Activated CD8-positive, alpha-beta T cell treated with anti-CD3 and anti-CD28 coated beads for 36 hours (primary cell): ENCODE measurements at regions not wholly inside any gene's neighbourhood (a gene's known extent, or its start where the extent isn't known, plus 50 kb on each side); places are given as distances from the start of the nearest gene placed in this dataset.

ENCODE experiments used
- ATAC-seq: fragments of 200-7000 bp; cut with Tn5 transposase; one replicate; pipeline ENCODE4 v1.10.0; 2021; ENCODE audit warnings: mild to moderate bottlenecking, moderate library complexity
- CTCF ChIA-PET: fragments of 350-600 bp; sonication (Branson Sonifier 250); formaldehyde crosslinking; loops from one replicate; lab custom pipeline; 2021; ENCODE audit warnings: antibody characterized with exemption; lab: Charles Lee
- POLR2A ChIA-PET: fragments of 350-600 bp; sonication (Branson Sonifier 250); formaldehyde crosslinking; loops from one replicate; lab custom pipeline; 2021; ENCODE audit warnings: antibody characterized with exemption; lab: Charles Lee
- DNase-seq: peaks from one replicate; pipeline ENCODE4 v3.0.0-alpha.2; 2020
- H3K27ac Mint-ChIP-seq: one replicate; pipeline ENCODE4 v1.8.0; 2021; ENCODE audit warnings: mild to moderate bottlenecking, mixed read lengths
- H3K27me3 Mint-ChIP-seq: one replicate; pipeline ENCODE4 v1.8.0; 2021; ENCODE audit warnings: mixed read lengths
- H3K36me3 Mint-ChIP-seq: one replicate; pipeline ENCODE4 v1.8.0; 2021; ENCODE audit warnings: low read depth, mixed read lengths
- H3K4me1 Mint-ChIP-seq: one replicate; pipeline ENCODE4 v1.8.0; 2021; ENCODE audit warnings: low read depth, mixed read lengths
- H3K4me3 Mint-ChIP-seq: one replicate; pipeline ENCODE4 v1.8.0; 2021; ENCODE audit warnings: mild to moderate bottlenecking, moderate library complexity, mixed read lengths
- H3K9me3 Mint-ChIP-seq: one replicate; pipeline ENCODE4 v1.8.0; 2021; ENCODE audit warnings: mixed read lengths
- intact Hi-C: fragments of 100-400 bp; cut with micrococcal nuclease; formaldehyde crosslinking; loops from one replicate; pipeline ENCODE4 v1.10.0; 2022
- TF ChIP-seq, protein P1 (sequence below): fragments of 200-600 bp; IDR thresholded peaks from one replicate; pipeline ENCODE4 v1.8.0; 2022; ENCODE audit warnings: antibody characterized with exemption, mild to moderate bottlenecking

- POLR2A ChIA-PET, result no interaction called here
Observed at GRCh38 chr11:40010011-40010410, 1449.4 kb downstream of the LRRC4C start.

GRCh38 chr11:39992551-39992950, 1466.9 kb downstream of the LRRC4C start:
- TF ChIP-seq, protein P1, sequence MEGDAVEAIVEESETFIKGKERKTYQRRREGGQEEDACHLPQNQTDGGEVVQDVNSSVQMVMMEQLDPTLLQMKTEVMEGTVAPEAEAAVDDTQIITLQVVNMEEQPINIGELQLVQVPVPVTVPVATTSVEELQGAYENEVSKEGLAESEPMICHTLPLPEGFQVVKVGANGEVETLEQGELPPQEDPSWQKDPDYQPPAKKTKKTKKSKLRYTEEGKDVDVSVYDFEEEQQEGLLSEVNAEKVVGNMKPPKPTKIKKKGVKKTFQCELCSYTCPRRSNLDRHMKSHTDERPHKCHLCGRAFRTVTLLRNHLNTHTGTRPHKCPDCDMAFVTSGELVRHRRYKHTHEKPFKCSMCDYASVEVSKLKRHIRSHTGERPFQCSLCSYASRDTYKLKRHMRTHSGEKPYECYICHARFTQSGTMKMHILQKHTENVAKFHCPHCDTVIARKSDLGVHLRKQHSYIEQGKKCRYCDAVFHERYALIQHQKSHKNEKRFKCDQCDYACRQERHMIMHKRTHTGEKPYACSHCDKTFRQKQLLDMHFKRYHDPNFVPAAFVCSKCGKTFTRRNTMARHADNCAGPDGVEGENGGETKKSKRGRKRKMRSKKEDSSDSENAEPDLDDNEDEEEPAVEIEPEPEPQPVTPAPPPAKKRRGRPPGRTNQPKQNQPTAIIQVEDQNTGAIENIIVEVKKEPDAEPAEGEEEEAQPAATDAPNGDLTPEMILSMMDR, result no peak
- H3K4me3 Mint-ChIP-seq, result no peak overlapping the region
- CTCF ChIA-PET, result no interaction called here
- H3K4me1 Mint-ChIP-seq, result no peaks in the 10 kb centered on the region
- ATAC-seq (no peak), DNase-seq (no peak)
- no peaks in the 10 kb centered on the region for H3K36me3 Mint-ChIP-seq
- POLR2A ChIA-PET, result no interaction called here
- no peak overlapping the region for H3K27ac Mint-ChIP-seq
- intact Hi-C loops, result no loop called here
- H3K9me3 Mint-ChIP-seq, result peaks cover 20% of the 10 kb centered on the region
- H3K27me3 Mint-ChIP-seq, result no peaks in the 10 kb centered on the region

More at GRCh38 chr11:40010011-40010410, 1449.4 kb downstream of the LRRC4C start:
- peaks cover 4% of the 10 kb centered on the region for H3K9me3 Mint-ChIP-seq
- no peak overlapping the region for H3K27ac Mint-ChIP-seq
- TF ChIP-seq, protein P1, result no peak
- CTCF ChIA-PET, result no interaction called here
- intact Hi-C loops, result no loop called here
- H3K4me3 Mint-ChIP-seq, result no peak overlapping the region
- no peaks in the 10 kb centered on the region for H3K27me3 Mint-ChIP-seq
- H3K4me1 Mint-ChIP-seq, result no peaks in the 10 kb centered on the region
- DNase-seq, result no peak
- ATAC-seq, result no peak
- no peaks in the 10 kb centered on the region for H3K36me3 Mint-ChIP-seq

DNA sequence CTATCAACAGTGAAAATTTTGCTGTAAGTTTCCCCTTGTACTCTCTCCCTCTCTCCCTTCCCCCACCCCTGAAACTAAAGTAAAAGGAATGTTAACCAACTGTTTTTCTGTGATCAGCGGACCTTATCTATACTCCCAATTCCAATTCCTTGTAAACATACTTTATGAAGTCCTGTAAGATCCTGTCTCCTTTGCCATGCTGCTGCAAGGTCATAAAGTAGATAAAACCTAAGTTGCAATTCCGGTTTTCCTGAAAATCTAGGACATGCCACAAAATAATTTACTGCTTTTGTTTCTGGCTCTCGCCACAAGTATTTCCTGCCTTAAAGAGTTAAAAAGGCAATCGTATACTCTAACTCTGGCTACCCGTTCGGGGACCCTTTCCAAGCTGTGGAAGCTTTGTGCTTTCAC, 1469.0 kb downstream of the LRRC4C start:
- Mint-ChIP-seq H3K9me3 (peaks cover 33% of the 10 kb centered on the region), H3K4me3 (no peak overlapping the region), H3K27me3 (no peaks in the 10 kb centered on the region), H3K27ac (no peak overlapping the region), H3K36me3 (no peaks in the 10 kb centered on the region), H3K4me1 (no peaks in the 10 kb centered on the region)
- ChIA-PET CTCF (no interaction called here), POLR2A (no interaction called here)
- TF ChIP-seq, protein P1, result no peak
- DNase-seq, result no peak
- no peak for ATAC-seq
- intact Hi-C loops, result no loop called here

DNA sequence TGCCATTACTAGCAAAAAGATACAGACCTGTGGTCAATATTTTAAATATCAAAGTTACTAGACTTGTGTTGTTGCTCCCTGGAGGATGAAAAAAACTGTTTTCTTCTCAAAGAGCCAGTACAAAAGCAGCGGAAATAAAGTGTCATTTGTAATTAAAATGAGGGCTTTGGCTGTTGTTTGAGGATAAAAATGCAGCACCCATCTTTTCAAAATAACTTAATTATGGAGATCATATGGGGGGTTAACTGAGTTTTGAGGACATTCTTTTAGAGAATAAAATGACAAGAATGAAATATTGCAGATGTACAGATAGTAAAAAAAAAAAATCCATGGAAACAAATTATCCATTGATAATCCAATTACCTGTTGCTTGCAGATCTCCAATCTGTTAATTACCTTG, 1484.4 kb downstream of the LRRC4C start:
- Mint-ChIP-seq H3K9me3 (peaks cover 6% of the 10 kb centered on the region), H3K4me1 (no peaks in the 10 kb centered on the region), H3K4me3 (no peak overlapping the region), H3K27ac (no peak overlapping the region), H3K36me3 (no peaks in the 10 kb centered on the region), H3K27me3 (no peaks in the 10 kb centered on the region)
- intact Hi-C loops, result no loop called here
- TF ChIP-seq, protein P1, result no peak
- ChIA-PET CTCF (no interaction called here), POLR2A (no interaction called here)
- ATAC-seq (no peak), DNase-seq (no peak)

DNA sequence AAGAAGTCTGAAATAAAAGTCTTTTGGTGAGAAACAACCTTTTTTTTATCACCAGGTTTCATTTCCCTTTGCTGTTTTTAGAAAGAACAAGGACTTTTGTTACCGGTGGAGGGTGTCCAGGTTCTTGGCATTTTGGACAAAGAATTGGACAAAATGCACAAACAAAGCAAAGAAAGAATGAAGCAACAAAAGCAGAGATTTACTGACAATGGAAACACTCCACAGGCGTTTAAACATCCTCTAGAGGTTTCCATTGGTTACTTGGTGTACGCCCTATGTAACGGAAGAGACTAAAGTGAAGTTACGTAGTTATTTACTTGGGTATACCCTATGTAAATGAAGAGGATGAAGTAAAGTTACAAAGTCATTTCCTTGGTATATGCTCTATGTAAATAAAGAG, 1487.0 kb downstream of the LRRC4C start:
- ChIA-PET CTCF (no interaction called here), POLR2A (no interaction called here)
- ATAC-seq, result no peak
- Mint-ChIP-seq H3K9me3 (peaks cover 12% of the 10 kb centered on the region), H3K4me1 (no peaks in the 10 kb centered on the region), H3K36me3 (no peaks in the 10 kb centered on the region), H3K27me3 (no peaks in the 10 kb centered on the region), H3K4me3 (no peak overlapping the region), H3K27ac (no peak overlapping the region)
- DNase-seq, result no peak
- intact Hi-C loops, result no loop called here
- TF ChIP-seq, protein P1, result no peak
